HepG2 (cell line): ENCODE measurements at regions not wholly inside any gene's neighbourhood (a gene's known extent, or its start where the extent isn't known, plus 50 kb on each side); places are given as distances from the start of the nearest gene placed in this dataset.

Experiments used
- ATAC-seq: fragments of 200-7000 bp; cut with Tn5 transposase; 3 replicates; pipeline ENCODE4 v1.9.1; 2020; ENCODE audit warnings: mild to moderate bottlenecking, moderate library complexity
- BruUV-seq: library from RNA; stranded (reverse); fragments of 400-500 nt; replicated peaks from 2 replicates; lab custom pipeline; 2021; lab: Mats Ljungman, UMichigan
- CTCF ChIA-PET: fragments of 300-600 bp; formaldehyde crosslinking; extraction: SDS; loops from one replicate; lab custom pipeline; 2021; ENCODE audit warnings: low total read pairs, inconsistent platforms, low intra/inter-chr PET ratio; lab: Yijun Ruan, JAX
- POLR2A ChIA-PET: fragments of 350-600 bp; sonication (Branson Sonifier 250); formaldehyde crosslinking; loops from one replicate; lab custom pipeline; 2020; ENCODE audit warnings: antibody characterized with exemption, inconsistent platforms; lab: Yijun Ruan, JAX
- DNase-seq: peaks from one replicate; pipeline ENCODE4 v3.0.0-alpha.2; 2015; ENCODE audit warnings: low spot score
- FAIRE-seq: peaks from 3 replicates; lab custom pipeline; 2011; peaks lifted over from hg19 to GRCh38; lab: Jason Lieb, UNC
- H2AFZ ChIP-seq: one replicate; pipeline ENCODE4 v1.6.1; 2011; ENCODE audit warnings: low read length, inconsistent platforms
- H3K27ac ChIP-seq: fragments of 300-600 bp; 3 replicates; pipeline ENCODE4 v1.8.0; 2011; ENCODE audit warnings: mixed run types, mild to moderate bottlenecking, mixed read lengths, low read length, inconsistent platforms; ENCODE audit not compliant: insufficient read depth; ENCODE audit errors: extremely low read length
- H3K27me3 ChIP-seq, 2 experiments: fragments of 200-600 bp in 1 of 2; 2 replicates in 1 of 2; 3 replicates in 1 of 2; pipeline versions ENCODE4 v1.6.0 to v1.8.0; 2011; ENCODE audit warnings: low read length in 2 of 2, mild to moderate bottlenecking in 2 of 2, moderate library complexity in 2 of 2, inconsistent platforms in 1 of 2; ENCODE audit not compliant: insufficient read depth in 2 of 2, control insufficient read depth in 1 of 2
- H3K36me3 ChIP-seq, 2 experiments: fragments of 200-600 bp in 1 of 2; replicated peaks in 1 of 2; 2 replicates in 1 of 2; 3 replicates in 1 of 2; pipeline versions ENCODE4 v1.5.1 to v1.8.0; 2011; ENCODE audit warnings: low read length in 2 of 2, inconsistent platforms in 1 of 2; ENCODE audit not compliant: insufficient read depth in 2 of 2, control insufficient read depth in 1 of 2
- H3K4me1 ChIP-seq: 2 replicates; pipeline ENCODE4 v1.5.1; 2012; ENCODE audit warnings: low read length, inconsistent platforms; ENCODE audit not compliant: insufficient read depth
- H3K4me2 ChIP-seq: 2 replicates; pipeline ENCODE4 v1.6.0; 2011; ENCODE audit warnings: low read depth, low read length, inconsistent platforms
- H3K4me3 ChIP-seq, 3 experiments: fragments of 200-600 bp in 1 of 3; sonication (generic), shearing (Covaris generic) in 1 of 3; replicated peaks in 1 of 3; 2 replicates each; pipeline ENCODE4 v1.5.1; 2011 to 2016; ENCODE audit warnings: low read length in 3 of 3, inconsistent platforms in 2 of 3, low read depth in 2 of 3, mild to moderate bottlenecking in 2 of 3, control low read depth in 1 of 3, mixed read lengths in 1 of 3; ENCODE audit not compliant: insufficient read depth in 1 of 3
- H3K79me2 ChIP-seq: one replicate; pipeline ENCODE4 v1.6.1; 2011; ENCODE audit warnings: low read length, inconsistent platforms; ENCODE audit not compliant: insufficient read depth
- H3K9ac ChIP-seq: 2 replicates; pipeline ENCODE4 v1.6.0; 2011; ENCODE audit warnings: mild to moderate bottlenecking, low read depth, low read length, inconsistent platforms; ENCODE audit not compliant: insufficient read depth
- H3K9me3 ChIP-seq: 2 replicates; pipeline ENCODE4 v1.5.1; 2012; ENCODE audit warnings: mild to moderate bottlenecking, low read length
- H4K20me1 ChIP-seq: 2 replicates; pipeline ENCODE4 v1.6.0; 2011; ENCODE audit warnings: inconsistent platforms, mild to moderate bottlenecking, low read length, moderate library complexity; ENCODE audit not compliant: insufficient read depth
- CBX5 ChIP-seq: sonication (generic); formaldehyde crosslinking; IDR thresholded peaks from 2 replicates; pipeline ENCODE4 v1.4.0; 2020; ENCODE audit warnings: missing genetic modification reagents, borderline replicate concordance
- ISX ChIP-seq: sonication (generic); formaldehyde crosslinking; conservative IDR thresholded peaks from 2 replicates; pipeline ENCODE4 v1.5.0; 2020; ENCODE audit warnings: missing genetic modification reagents
- NAIF1 ChIP-seq: sonication (generic); formaldehyde crosslinking; IDR thresholded peaks from 2 replicates; pipeline ENCODE4 v1.5.0; 2020; ENCODE audit warnings: mild to moderate bottlenecking, missing genetic modification reagents, borderline replicate concordance
- ZKSCAN1 ChIP-seq: fragments of 150-350 bp; IDR thresholded peaks from 2 replicates; pipeline ENCODE4 v1.6.1; 2014; ENCODE audit warnings: low read length
- ZNF232 ChIP-seq: sonication (generic); formaldehyde crosslinking; IDR thresholded peaks from 2 replicates; pipeline ENCODE4 v1.4.0; 2020; ENCODE audit warnings: missing genetic modification reagents, borderline replicate concordance
- ZNF30 ChIP-seq: sonication (generic); formaldehyde crosslinking; IDR thresholded peaks from 2 replicates; pipeline ENCODE4 v1.5.0; 2020; ENCODE audit warnings: mild to moderate bottlenecking, missing genetic modification reagents
- ZNF563 ChIP-seq: sonication (generic); formaldehyde crosslinking; IDR thresholded peaks from 2 replicates; pipeline ENCODE4 v1.8.0; 2022; ENCODE audit warnings: mild to moderate bottlenecking, moderate library complexity, missing genetic modification reagents
- ZNF570 ChIP-seq: sonication (generic); formaldehyde crosslinking; IDR thresholded peaks from 2 replicates; pipeline ENCODE4 v1.4.0; 2020; ENCODE audit warnings: mild to moderate bottlenecking, missing genetic modification reagents, borderline replicate concordance
- ZNF605 ChIP-seq: sonication (generic); formaldehyde crosslinking; IDR thresholded peaks from 2 replicates; pipeline ENCODE4 v1.8.0; 2022; ENCODE audit warnings: mild to moderate bottlenecking, missing genetic modification reagents
- ZNF709 ChIP-seq: sonication (generic); formaldehyde crosslinking; IDR thresholded peaks from 2 replicates; pipeline ENCODE4 v1.5.0; 2020; ENCODE audit warnings: mild to moderate bottlenecking, missing genetic modification reagents
- WGBS: methylation state at CpG from one replicate; pipeline ENCODE4 v1.1.6; 2017; ENCODE audit warnings: low lambda C conversion rate; 5-methylcytosine and 5-hydroxymethylcytosine counted together
- in situ Hi-C: cut with HindIII; loops from 2 replicates; pipeline ENCODE4 v1.10.0; 2017; ENCODE audit warnings: low pct_unique_long_range_greater_than_20kb; ENCODE audit not compliant: extremely low pct_ligation_motif_present
- intact Hi-C: fragments of 100-400 bp; cut with micrococcal nuclease; formaldehyde crosslinking; loops from one replicate; pipeline ENCODE4 v1.10.0; 2022; ENCODE audit not compliant: unreplicated experiment
- TF ChIP-seq, protein P1 (sequence below), 2 experiments: sonication (generic) in 1 of 2; formaldehyde crosslinking in 1 of 2; IDR thresholded peaks; 2 replicates each; pipeline versions ENCODE4 v1.5.1 to v1.6.1; 2011 to 2020; ENCODE audit warnings: borderline replicate concordance in 1 of 2, low read depth in 1 of 2, low read length in 1 of 2, mild to moderate bottlenecking in 1 of 2, missing genetic modification reagents in 1 of 2, moderate library complexity in 1 of 2
- TF ChIP-seq, protein P2 (sequence below): sonication (generic); formaldehyde crosslinking; IDR thresholded peaks from 2 replicates; pipeline ENCODE4 v1.8.0; 2022; ENCODE audit warnings: missing genetic modification reagents, mild to moderate bottlenecking, borderline replicate concordance
- TF ChIP-seq, protein P3 (sequence below): fragments of 450-650 bp; IDR thresholded peaks from 2 replicates; pipeline ENCODE4 v1.6.1; 2017
- TF ChIP-seq, protein P4 (sequence below): sonication (generic); formaldehyde crosslinking; conservative IDR thresholded peaks from 2 replicates; pipeline ENCODE4 v1.4.0; 2020; ENCODE audit warnings: missing genetic modification reagents

DNA sequence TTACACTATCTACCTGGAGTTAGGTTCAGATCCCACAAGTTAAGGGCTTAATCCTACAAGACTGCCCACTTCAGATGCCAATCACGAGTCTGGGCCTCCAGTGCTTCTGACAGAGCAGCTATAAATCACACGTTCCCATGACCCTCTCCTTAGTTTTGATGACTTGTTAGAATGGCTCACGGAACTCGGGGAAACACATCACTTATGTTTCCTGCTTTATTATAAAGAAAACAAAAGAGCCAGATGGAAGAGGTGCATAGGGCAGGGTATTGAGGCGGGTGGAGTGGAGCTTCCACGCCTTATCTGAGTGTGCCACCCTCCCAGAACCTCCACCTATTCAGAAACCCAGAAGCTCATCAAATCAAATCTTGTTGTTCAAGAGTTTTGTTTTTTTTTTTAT is 170.8 kb downstream of the MOBP start:
- Histone ChIP-seq H2AFZ (no peak overlapping the region), H3K9me3 (no peaks in the 10 kb centered on the region)
- TF ChIP-seq ISX (CRISPR knock-in tag) (no peak), ZNF570 (CRISPR knock-in tag) (no peak), NAIF1 (CRISPR knock-in tag) (no peak), ZKSCAN1 (no peak), ZNF605 (CRISPR knock-in tag) (no peak), ZNF709 (CRISPR knock-in tag) (no peak), ZNF563 (CRISPR knock-in tag) (no peak), ZNF232 (no peak), CBX5 (no peak), ZNF30 (CRISPR knock-in tag) (no peak)
- TF ChIP-seq, protein P1, sequence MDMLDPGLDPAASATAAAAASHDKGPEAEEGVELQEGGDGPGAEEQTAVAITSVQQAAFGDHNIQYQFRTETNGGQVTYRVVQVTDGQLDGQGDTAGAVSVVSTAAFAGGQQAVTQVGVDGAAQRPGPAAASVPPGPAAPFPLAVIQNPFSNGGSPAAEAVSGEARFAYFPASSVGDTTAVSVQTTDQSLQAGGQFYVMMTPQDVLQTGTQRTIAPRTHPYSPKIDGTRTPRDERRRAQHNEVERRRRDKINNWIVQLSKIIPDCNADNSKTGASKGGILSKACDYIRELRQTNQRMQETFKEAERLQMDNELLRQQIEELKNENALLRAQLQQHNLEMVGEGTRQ (IDR thresholded peaks at IDR 0.05; ENCODE audit: low read depth, low read length), result no peak
- TF ChIP-seq, protein P1 (CRISPR knock-in tag; IDR thresholded peaks at IDR 0.05; ENCODE audit: borderline replicate concordance), result no peak
- TF ChIP-seq, protein P2, sequence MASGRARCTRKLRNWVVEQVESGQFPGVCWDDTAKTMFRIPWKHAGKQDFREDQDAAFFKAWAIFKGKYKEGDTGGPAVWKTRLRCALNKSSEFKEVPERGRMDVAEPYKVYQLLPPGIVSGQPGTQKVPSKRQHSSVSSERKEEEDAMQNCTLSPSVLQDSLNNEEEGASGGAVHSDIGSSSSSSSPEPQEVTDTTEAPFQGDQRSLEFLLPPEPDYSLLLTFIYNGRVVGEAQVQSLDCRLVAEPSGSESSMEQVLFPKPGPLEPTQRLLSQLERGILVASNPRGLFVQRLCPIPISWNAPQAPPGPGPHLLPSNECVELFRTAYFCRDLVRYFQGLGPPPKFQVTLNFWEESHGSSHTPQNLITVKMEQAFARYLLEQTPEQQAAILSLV (CRISPR knock-in tag), result no peak
- TF ChIP-seq, protein P3, sequence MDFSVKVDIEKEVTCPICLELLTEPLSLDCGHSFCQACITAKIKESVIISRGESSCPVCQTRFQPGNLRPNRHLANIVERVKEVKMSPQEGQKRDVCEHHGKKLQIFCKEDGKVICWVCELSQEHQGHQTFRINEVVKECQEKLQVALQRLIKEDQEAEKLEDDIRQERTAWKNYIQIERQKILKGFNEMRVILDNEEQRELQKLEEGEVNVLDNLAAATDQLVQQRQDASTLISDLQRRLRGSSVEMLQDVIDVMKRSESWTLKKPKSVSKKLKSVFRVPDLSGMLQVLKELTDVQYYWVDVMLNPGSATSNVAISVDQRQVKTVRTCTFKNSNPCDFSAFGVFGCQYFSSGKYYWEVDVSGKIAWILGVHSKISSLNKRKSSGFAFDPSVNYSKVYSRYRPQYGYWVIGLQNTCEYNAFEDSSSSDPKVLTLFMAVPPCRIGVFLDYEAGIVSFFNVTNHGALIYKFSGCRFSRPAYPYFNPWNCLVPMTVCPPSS, result no peak
- TF ChIP-seq, protein P4, sequence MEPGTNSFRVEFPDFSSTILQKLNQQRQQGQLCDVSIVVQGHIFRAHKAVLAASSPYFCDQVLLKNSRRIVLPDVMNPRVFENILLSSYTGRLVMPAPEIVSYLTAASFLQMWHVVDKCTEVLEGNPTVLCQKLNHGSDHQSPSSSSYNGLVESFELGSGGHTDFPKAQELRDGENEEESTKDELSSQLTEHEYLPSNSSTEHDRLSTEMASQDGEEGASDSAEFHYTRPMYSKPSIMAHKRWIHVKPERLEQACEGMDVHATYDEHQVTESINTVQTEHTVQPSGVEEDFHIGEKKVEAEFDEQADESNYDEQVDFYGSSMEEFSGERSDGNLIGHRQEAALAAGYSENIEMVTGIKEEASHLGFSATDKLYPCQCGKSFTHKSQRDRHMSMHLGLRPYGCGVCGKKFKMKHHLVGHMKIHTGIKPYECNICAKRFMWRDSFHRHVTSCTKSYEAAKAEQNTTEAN (CRISPR knock-in tag), result no peak

More for the DNA sequence above, 170.8 kb downstream of the MOBP start:
- ChIA-PET POLR2A (no interaction called here), CTCF (no interaction called here)
- H3K4me3 ChIP-seq, result no peak overlapping the region
- no peak for FAIRE-seq
- no peaks in the 10 kb centered on the region for H3K79me2 ChIP-seq
- no TSS peak for BruUV-seq
- H3K36me3 ChIP-seq, result no peaks in the 10 kb centered on the region
- no peaks in the 10 kb centered on the region for H3K4me1 ChIP-seq
- no peaks in the 10 kb centered on the region for H3K27me3 ChIP-seq
- DNase-seq, result no peak
- H3K27ac ChIP-seq, result no peak overlapping the region
- WGBS, result 7% methylated on average over 6 of the region's 6 CpGs
- no peak for ATAC-seq
- H3K9ac ChIP-seq, result no peak overlapping the region
- intact Hi-C loops (no loop called here), in situ Hi-C loops (no loop called here)
- H4K20me1 ChIP-seq, result no peaks in the 10 kb centered on the region
- no peak overlapping the region for H3K4me2 ChIP-seq
